Body of pancreas (tissue), 4 donors: ENCODE measurements at regions not wholly inside any gene's neighbourhood (a gene's known extent, or its start where the extent isn't known, plus 50 kb on each side); places are given as distances from the start of the nearest gene placed in this dataset.

Experiments
- ATAC-seq: fragments of 150-250 bp; one replicate; pipeline ENCODE4 v1.9.1; 2016
- DNase-seq, 4 donors: peaks; one replicate each; pipeline ENCODE4 v3.0.0-alpha.2; 2019
- H3K27ac ChIP-seq, 4 donors: fragments of 200-600 bp; sonication (generic); 1 replicate in 3 of 4; 2 replicates in 1 of 4; pipeline versions ENCODE4 v1.5.1 to v1.6.1; 2016 to 2019; ENCODE audit warnings: mild to moderate bottlenecking in 1 of 4, mixed read lengths in 1 of 4, moderate library complexity in 1 of 4
- H3K27me3 ChIP-seq, 2 donors: fragments of 200-600 bp; sonication (generic); one replicate each; pipeline ENCODE4 v1.6.0; 2016; ENCODE audit warnings: mild to moderate bottlenecking in 1 of 2
- H3K36me3 ChIP-seq, 2 donors: fragments of 200-600 bp; sonication (generic); replicated peaks in 1 of 2; 2 replicates each; pipeline ENCODE4 v1.5.1; 2016; ENCODE audit warnings: low read depth in 2 of 2; ENCODE audit not compliant: insufficient read depth in 1 of 2
- H3K4me1 ChIP-seq: fragments of 200-600 bp; sonication (generic); one replicate; pipeline ENCODE4 v1.6.0; 2016
- H3K4me3 ChIP-seq, 2 donors: fragments of 200-600 bp; sonication (generic); 1 replicate in 1 of 2; 2 replicates in 1 of 2; pipeline ENCODE4 v1.5.1; 2016 to 2019
- H3K9me3 ChIP-seq, 3 donors: fragments of 200-600 bp; sonication (generic); 1 replicate in 2 of 3; 2 replicates in 1 of 3; pipeline ENCODE4 v1.5.1; 2016
- CTCF ChIP-seq, 7 experiments: fragments of 450-650 bp in 4 of 7; fragments of 200-600 bp in 3 of 7; sonication (generic) in 3 of 7; IDR thresholded peaks; one replicate each; pipeline ENCODE4 v1.5.1; 2016 to 2019; ENCODE audit warnings: antibody characterized with exemption in 7 of 7
- POLR2A ChIP-seq, 3 donors: fragments of 450-650 bp; IDR thresholded peaks; one replicate each; pipeline ENCODE4 v1.6.1; 2016; ENCODE audit warnings: antibody characterized with exemption in 3 of 3, mild to moderate bottlenecking in 2 of 3
- WGBS, 2 donors: methylation state at CpG; one replicate each; pipeline ENCODE4 v1.1.5; 2017; 5-methylcytosine and 5-hydroxymethylcytosine counted together
- intact Hi-C: fragments of 100-400 bp; cut with DNase I; formaldehyde crosslinking; loops from one replicate; pipeline ENCODE4 v1.15.1; 2023

DNA sequence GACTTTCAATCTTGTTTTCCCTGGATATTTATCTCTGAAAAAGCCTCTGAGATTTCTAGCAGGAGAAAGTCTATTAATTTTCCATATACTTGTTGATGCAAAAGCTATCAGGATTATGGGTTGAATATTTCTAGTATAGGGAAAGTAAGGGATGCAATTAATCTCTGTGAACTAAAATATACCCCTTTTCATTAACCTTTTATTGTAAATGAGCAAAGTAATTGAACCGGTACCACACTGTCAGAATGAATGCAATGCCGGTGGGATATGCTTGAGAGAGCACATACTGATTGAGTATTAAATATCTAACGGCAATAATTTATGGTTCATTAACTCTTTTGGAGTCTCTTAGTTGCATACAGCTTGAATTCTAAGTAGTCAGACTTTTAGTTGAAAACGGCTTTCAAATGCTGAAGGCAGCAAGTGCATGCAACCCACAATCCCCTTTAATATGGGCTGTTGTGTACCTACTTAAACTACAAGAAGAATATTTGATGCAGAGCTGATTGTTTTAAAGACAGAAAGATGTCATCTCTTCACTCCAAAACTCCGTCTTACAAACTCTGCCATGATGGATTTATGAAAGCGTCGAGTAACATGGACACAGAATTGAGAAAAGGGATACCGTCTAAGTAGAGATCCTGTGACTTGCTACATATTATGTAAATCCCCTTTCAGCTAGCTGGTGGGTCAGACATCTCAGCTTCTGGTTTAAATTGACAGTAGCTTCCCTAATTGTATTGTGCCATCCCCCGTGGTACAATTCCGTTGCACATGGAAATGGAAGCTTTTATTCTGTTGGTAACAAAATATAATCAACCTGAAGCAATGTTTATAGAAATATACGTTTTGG, 141.3 kb upstream of the CDH8 start:
- no peak for TF ChIP-seq POLR2A (IDR thresholded peaks at IDR 0.05)
- no peak for TF ChIP-seq CTCF (IDR thresholded peaks at IDR 0.05)
- Histone ChIP-seq H3K27ac (no peak overlapping the region), H3K4me3 (no peak overlapping the region), H3K9me3 (no peaks in the 10 kb centered on the region), H3K4me1 (no peaks in the 10 kb centered on the region), H3K36me3 (no peaks in the 10 kb centered on the region), H3K27me3 (no peaks in the 10 kb centered on the region)
- WGBS, 2 donors, result 59 to 73% methylated on average over 11 of the region's 11 CpGs
- intact Hi-C loops, result no loop called here
- ATAC-seq (no peak), DNase-seq (no peak)

GRCh38 chr16:62170642-62171041, 134.4 kb upstream of the CDH8 start:
- TF ChIP-seq POLR2A (IDR thresholded peaks at IDR 0.05) (no peak), CTCF (IDR thresholded peaks at IDR 0.05) (no peak)
- Histone ChIP-seq H3K4me3 (no peak overlapping the region), H3K9me3 (no peaks in the 10 kb centered on the region), H3K4me1 (no peaks in the 10 kb centered on the region), H3K27ac (no peak overlapping the region), H3K27me3 (no peaks in the 10 kb centered on the region), H3K36me3 (no peaks in the 10 kb centered on the region)
- intact Hi-C loops, result no loop called here
- 63 to 68% methylated on average over 2 of the region's 2 CpGs for WGBS, 2 donors
- no peak for DNase-seq
- ATAC-seq, result no peak

DNA sequence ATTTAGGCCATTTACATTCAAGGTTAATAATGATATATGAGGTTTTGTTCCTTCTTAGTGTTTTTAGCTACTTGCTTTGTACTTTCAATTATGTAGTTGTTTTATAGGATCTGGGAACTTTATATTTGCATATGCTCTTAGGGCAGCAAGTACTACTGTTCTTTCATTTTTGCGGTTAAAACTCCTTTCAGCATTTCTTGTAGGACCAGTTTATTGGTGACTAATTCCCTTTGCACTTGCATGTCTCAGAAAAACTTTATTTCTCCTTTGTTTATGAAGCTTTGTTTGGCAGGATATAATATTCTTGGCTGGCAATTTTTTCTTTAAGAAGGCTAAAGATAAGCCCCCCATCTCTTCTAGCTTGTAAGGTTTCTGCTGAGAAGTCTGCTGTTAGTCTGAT, 131.3 kb upstream of the CDH8 start:
- Histone ChIP-seq H3K9me3 (no peaks in the 10 kb centered on the region), H3K4me1 (no peaks in the 10 kb centered on the region), H3K27ac (no peak overlapping the region), H3K4me3 (no peak overlapping the region), H3K27me3 (no peaks in the 10 kb centered on the region), H3K36me3 (no peaks in the 10 kb centered on the region)
- DNase-seq (no peak), ATAC-seq (no peak)
- intact Hi-C loops, result no loop called here
- 80 to 81% methylated on average over 1 of the region's 1 CpG for WGBS, 2 donors
- TF ChIP-seq CTCF (IDR thresholded peaks at IDR 0.05), result no peak
- TF ChIP-seq POLR2A (IDR thresholded peaks at IDR 0.05), result no peak

- TF ChIP-seq POLR2A (IDR thresholded peaks at IDR 0.05) (no peak), CTCF (IDR thresholded peaks at IDR 0.05) (no peak)
- Histone ChIP-seq H3K27ac (no peak overlapping the region), H3K4me1 (no peaks in the 10 kb centered on the region), H3K9me3 (no peaks in the 10 kb centered on the region), H3K4me3 (no peak overlapping the region), H3K27me3 (no peaks in the 10 kb centered on the region), H3K36me3 (no peaks in the 10 kb centered on the region)
- WGBS, 2 donors, result 83 to 88% methylated on average over 3 of the region's 3 CpGs
- intact Hi-C loops, result no loop called here
- ATAC-seq (no peak), DNase-seq (no peak)
Measured at GRCh38 chr16:62157544-62157943, 121.3 kb upstream of the CDH8 start.

GRCh38 chr16:62156971-62157370, 120.7 kb upstream of the CDH8 start:
- no peak overlapping the region for H3K4me3 ChIP-seq
- DNase-seq, result no peak
- intact Hi-C loops, result no loop called here
- H3K36me3 ChIP-seq, result no peaks in the 10 kb centered on the region
- WGBS, 2 donors, result 64 to 71% methylated on average over 2 of the region's 2 CpGs
- no peak overlapping the region for H3K27ac ChIP-seq
- no peaks in the 10 kb centered on the region for H3K9me3 ChIP-seq
- no peaks in the 10 kb centered on the region for H3K27me3 ChIP-seq
- no peak for ATAC-seq
- TF ChIP-seq POLR2A (IDR thresholded peaks at IDR 0.05) (no peak), CTCF (IDR thresholded peaks at IDR 0.05) (no peak)
- H3K4me1 ChIP-seq, result no peaks in the 10 kb centered on the region
